PFSK-1 (cell line): ENCODE measurements at regions not wholly inside any gene's neighbourhood (a gene's known extent, or its start where the extent isn't known, plus 50 kb on each side); places are given as distances from the start of the nearest gene placed in this dataset.

Experiments used
- FOXP2 ChIP-seq: optimal IDR thresholded peaks from 2 replicates; pipeline ENCODE3; 2011; ENCODE audit warnings: borderline replicate concordance, control low read depth, inconsistent platforms; ENCODE audit not compliant: insufficient read depth; ENCODE audit errors: extremely low read length, extremely low read depth
- POLR2AphosphoS5 ChIP-seq: IDR thresholded peaks from 2 replicates; pipeline ENCODE4 v1.6.1; 2012; ENCODE audit warnings: low read depth, mild to moderate bottlenecking, control low read depth, low read length, moderate library complexity
- REST ChIP-seq, 2 experiments: IDR thresholded peaks; 2 replicates each; pipeline versions ENCODE4 v1.6.1 to v1.8.0; 2011 to 2012; ENCODE audit warnings: low read depth in 2 of 2, low read length in 2 of 2, control low read depth in 1 of 2, inconsistent platforms in 1 of 2, mild to moderate bottlenecking in 1 of 2, moderate library complexity in 1 of 2; ENCODE audit not compliant: insufficient read depth in 1 of 2
- SIN3A ChIP-seq: IDR thresholded peaks from 2 replicates; pipeline ENCODE4 v1.6.1; 2012; ENCODE audit warnings: mild to moderate bottlenecking, low read length, moderate library complexity, borderline replicate concordance; ENCODE audit not compliant: insufficient read depth
- TAF1 ChIP-seq: IDR thresholded peaks from 2 replicates; pipeline ENCODE4 v1.6.1; 2012; ENCODE audit warnings: low read length, control low read depth, borderline replicate concordance; ENCODE audit not compliant: insufficient read depth

- no peak for TF ChIP-seq SIN3A
- no peak for TF ChIP-seq REST (IDR thresholded peaks at IDR 0.05; ENCODE audit: insufficient read depth in 1 of 2, low read depth in 2 of 2, low read length in 2 of 2)
- TF ChIP-seq POLR2AphosphoS5, result no peak
- TF ChIP-seq TAF1, result no peak
- TF ChIP-seq FOXP2, result no peak
Measured at GRCh38 chr4:181350615-181351415, 892.4 kb upstream of the TENM3 start.

- TF ChIP-seq FOXP2 (no peak), SIN3A (no peak), REST (IDR thresholded peaks at IDR 0.05; ENCODE audit: insufficient read depth in 1 of 2, low read depth in 2 of 2, low read length in 2 of 2) (no peak), TAF1 (no peak), POLR2AphosphoS5 (no peak)
Measured at GRCh38 chr4:181364504-181364903, 878.7 kb upstream of the TENM3 start.

DNA sequence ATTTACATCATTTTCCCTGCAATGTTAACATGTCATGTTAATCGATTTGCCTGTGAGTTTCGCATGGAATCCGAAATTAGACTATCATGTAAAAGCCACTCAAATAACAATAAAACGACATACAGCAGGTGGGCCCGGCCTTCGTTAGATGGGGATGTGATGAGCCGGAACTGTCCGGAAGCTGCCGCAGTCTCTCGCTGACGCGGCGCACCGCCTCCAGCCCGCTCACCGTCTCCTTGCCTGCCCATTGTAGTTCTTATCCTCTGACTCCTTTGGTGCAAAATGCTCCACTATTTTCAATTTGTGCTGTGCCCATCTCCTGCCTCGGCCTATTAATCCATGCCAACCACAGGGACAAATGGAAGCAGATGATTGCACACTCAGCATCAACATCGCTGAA lies 877.5 kb upstream of the TENM3 start:
- no peak for TF ChIP-seq TAF1
- no peak for TF ChIP-seq FOXP2
- TF ChIP-seq SIN3A, result no peak
- TF ChIP-seq REST (IDR thresholded peaks at IDR 0.05; ENCODE audit: insufficient read depth in 1 of 2, low read depth in 2 of 2, low read length in 2 of 2), result no peak
- no peak for TF ChIP-seq POLR2AphosphoS5

GRCh38 chr4:181372014-181372413 lies 871.2 kb upstream of the TENM3 start:
- TF ChIP-seq TAF1 (no peak), FOXP2 (no peak), POLR2AphosphoS5 (no peak), SIN3A (no peak), REST (IDR thresholded peaks at IDR 0.05; ENCODE audit: insufficient read depth in 1 of 2, low read depth in 2 of 2, low read length in 2 of 2) (no peak)

GRCh38 chr4:181376058-181376457 lies 867.1 kb upstream of the TENM3 start:
- TF ChIP-seq POLR2AphosphoS5 (no peak), REST (IDR thresholded peaks at IDR 0.05; ENCODE audit: insufficient read depth in 1 of 2, low read depth in 2 of 2, low read length in 2 of 2) (no peak), SIN3A (no peak), FOXP2 (no peak), TAF1 (no peak)
